ENCODE measurements at regions not wholly inside any gene's neighbourhood (a gene's known extent, or its start where the extent isn't known, plus 50 kb on each side); places are given as distances from the start of the nearest gene placed in this dataset.

GRCh38 chr17:70373369-70373768, 204.0 kb downstream of the KCNJ2 start:
- 29% methylated on average over 1 of the region's 1 CpG for WGBS (ENCODE audit: insufficient coverage, low coverage, low lambda C conversion rate, missing lambda C conversion rate)
- TF ChIP-seq CTCF (IDR thresholded peaks at IDR 0.05) (no peak), POLR2A (IDR thresholded peaks at IDR 0.05) (no peak)
- Histone ChIP-seq H3K9me3 (no peaks in the 10 kb centered on the region), H3K36me3 (no peaks in the 10 kb centered on the region), H3K27ac (no peak overlapping the region), H3K27me3 (no peaks in the 10 kb centered on the region), H3K4me1 (no peaks in the 10 kb centered on the region), H3K4me3 (no peak overlapping the region)
- ATAC-seq, result no peak
- no peak for DNase-seq
- intact Hi-C loops (cut with DNase I), result no loop called here

GRCh38 chr17:70374496-70374895, 205.2 kb downstream of the KCNJ2 start:
- ATAC-seq, result no peak
- Histone ChIP-seq H3K9me3 (no peaks in the 10 kb centered on the region), H3K4me3 (no peak overlapping the region), H3K27me3 (no peaks in the 10 kb centered on the region), H3K4me1 (no peaks in the 10 kb centered on the region), H3K36me3 (no peaks in the 10 kb centered on the region), H3K27ac (no peak overlapping the region)
- whole genome bisulfite sequencing (ENCODE audit: insufficient coverage, low coverage, low lambda C conversion rate, missing lambda C conversion rate), result 51% methylated on average over 7 of the region's 7 CpGs
- intact Hi-C loops (cut with DNase I), result no loop called here
- no peak for DNase-seq
- TF ChIP-seq CTCF (IDR thresholded peaks at IDR 0.05) (no peak), POLR2A (IDR thresholded peaks at IDR 0.05) (no peak)

DNA sequence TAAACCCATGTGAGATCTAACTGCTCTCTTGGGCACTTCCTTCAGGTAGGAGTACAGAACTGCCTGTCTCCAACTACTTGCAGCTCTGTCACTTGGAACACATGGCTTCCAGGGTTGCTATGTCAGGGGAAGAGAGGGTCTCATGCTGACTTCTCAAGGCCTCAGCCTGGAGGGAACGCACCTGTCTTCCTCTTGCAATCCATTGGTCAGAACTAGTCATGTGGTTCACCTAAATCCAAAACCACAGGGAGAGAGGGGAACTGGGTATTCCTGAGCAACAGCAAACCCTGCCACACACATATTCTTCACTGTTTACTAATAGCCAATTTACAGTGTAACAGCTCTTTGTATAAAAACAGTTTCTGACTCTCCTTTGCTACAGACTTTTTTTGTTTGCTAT, 206.1 kb downstream of the KCNJ2 start:
- TF ChIP-seq POLR2A (IDR thresholded peaks at IDR 0.05), result no peak
- TF ChIP-seq CTCF (IDR thresholded peaks at IDR 0.05), result no peak
- H3K36me3 ChIP-seq, result no peaks in the 10 kb centered on the region
- H3K27ac ChIP-seq, result no peak overlapping the region
- H3K9me3 ChIP-seq, result no peaks in the 10 kb centered on the region
- DNase-seq (no peak), ATAC-seq (no peak)
- H3K4me1 ChIP-seq, result no peaks in the 10 kb centered on the region
- intact Hi-C loops (cut with DNase I), result no loop called here
- WGBS (ENCODE audit: insufficient coverage, low coverage, low lambda C conversion rate, missing lambda C conversion rate), result 67% methylated on average over 1 of the region's 1 CpG
- H3K27me3 ChIP-seq, result no peaks in the 10 kb centered on the region
- H3K4me3 ChIP-seq, result no peak overlapping the region

DNA sequence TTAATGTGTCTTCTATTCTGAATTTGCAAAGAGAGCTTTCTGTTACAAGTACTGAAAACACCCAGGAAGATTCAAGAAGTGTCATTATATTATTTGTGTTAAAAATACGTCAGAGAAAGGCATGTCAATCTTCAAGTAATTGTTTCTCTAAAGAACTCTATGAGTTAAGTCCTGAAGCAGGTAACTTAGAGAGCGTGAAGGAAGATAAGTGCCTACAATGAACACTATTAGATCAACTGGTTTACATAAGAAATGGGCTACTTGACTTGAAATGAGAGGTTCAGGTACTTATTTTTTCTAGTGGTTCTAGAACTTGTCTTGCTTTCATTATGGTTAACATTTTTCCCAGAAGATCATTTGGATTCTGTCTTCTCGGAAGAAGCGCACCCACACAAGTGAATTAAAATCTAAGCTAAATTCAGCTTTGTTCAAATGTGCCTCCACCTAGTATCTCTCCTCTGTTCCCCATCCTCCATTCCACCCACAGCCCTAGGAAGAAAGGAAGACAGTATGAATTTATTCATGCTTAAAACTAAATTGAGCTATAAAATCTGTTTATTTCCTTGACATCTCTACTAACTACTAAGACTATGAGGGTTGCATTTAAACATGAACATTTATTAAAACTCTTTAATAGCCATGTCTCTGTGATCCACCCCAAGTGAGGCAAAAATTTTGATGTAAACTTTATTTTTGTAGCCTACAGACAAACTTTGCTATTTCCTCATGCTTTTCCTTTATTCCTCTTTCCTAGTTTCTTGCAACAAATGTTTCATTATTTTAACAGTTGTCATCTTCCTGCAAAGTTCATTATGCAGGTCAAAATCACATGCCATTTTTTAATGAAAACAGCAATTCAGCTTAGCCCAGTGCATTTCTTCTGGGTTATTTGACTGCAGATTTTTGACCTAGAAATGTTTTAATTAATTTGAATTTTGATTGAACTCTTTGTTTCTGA, 206.8 kb downstream of the KCNJ2 start:
- intact Hi-C loops (cut with DNase I), result no loop called here
- DNase-seq, result no peak
- no peaks in the 10 kb centered on the region for H3K36me3 ChIP-seq
- no peaks in the 10 kb centered on the region for H3K4me1 ChIP-seq
- H3K9me3 ChIP-seq, result no peaks in the 10 kb centered on the region
- no peaks in the 10 kb centered on the region for H3K27me3 ChIP-seq
- no peak for TF ChIP-seq POLR2A (IDR thresholded peaks at IDR 0.05)
- TF ChIP-seq CTCF (IDR thresholded peaks at IDR 0.05), result no peak
- WGBS (ENCODE audit: insufficient coverage, low coverage, low lambda C conversion rate, missing lambda C conversion rate), result 66% methylated on average over 4 of the region's 4 CpGs
- no peak overlapping the region for H3K27ac ChIP-seq
- ATAC-seq, result no peak
- no peak overlapping the region for H3K4me3 ChIP-seq
